C1 segment of cervical spinal cord (tissue), 14 donors: ENCODE measurements at regions not wholly inside any gene's neighbourhood (a gene's known extent, or its start where the extent isn't known, plus 50 kb on each side); places are given as distances from the start of the nearest gene placed in this dataset.
"Not testable (repeated sequence)": the region's sequence is repeated elsewhere in the genome, so short reads cannot be mapped to it uniquely, and the experiment has no call there.

Source experiments
- DNase-seq, 14 donors: peaks; one replicate each; lab custom pipeline; 2025; lab: John Stamatoyannopoulos, UW

GRCh38 chr2:36058953-36059352 lies 296.6 kb upstream of the CRIM1 start:
- DNase-seq = no peak

GRCh38 chr2:36058076-36058475 lies 297.5 kb upstream of the CRIM1 start:
- DNase-seq = no peak

- no peak for DNase-seq
Measured at GRCh38 chr2:36052819-36053218, 302.8 kb upstream of the CRIM1 start.

- DNase-seq = no peak
Measured at GRCh38 chr2:36044411-36044810, 311.2 kb upstream of the CRIM1 start.

GRCh38 chr2:36035137-36035536 lies 320.4 kb upstream of the CRIM1 start:
- no peak for DNase-seq

GRCh38 chr2:36032046-36032445 lies 323.5 kb upstream of the CRIM1 start:
- DNase-seq = no peak

- no peak for DNase-seq
Measured at GRCh38 chr2:36031471-36031870, 324.1 kb upstream of the CRIM1 start.

GRCh38 chr2:36027616-36028015 lies 328.0 kb upstream of the CRIM1 start:
- no peak for DNase-seq

- DNase-seq = no peak
Measured at GRCh38 chr2:36013064-36013463, 342.5 kb upstream of the CRIM1 start.

GRCh38 chr2:36006444-36006843 lies 349.1 kb upstream of the CRIM1 start:
- no peak for DNase-seq

GRCh38 chr2:36002941-36003340 lies 352.6 kb upstream of the CRIM1 start:
- no peak for DNase-seq

GRCh38 chr2:35997488-35997887 lies 358.1 kb upstream of the CRIM1 start:
- DNase-seq = no peak

- DNase-seq = no peak
Measured at GRCh38 chr2:35989503-35989902, 366.1 kb upstream of the CRIM1 start.

GRCh38 chr2:35989040-35989439 lies 366.5 kb upstream of the CRIM1 start:
- DNase-seq = no peak

GRCh38 chr2:35986871-35987270 lies 368.7 kb upstream of the CRIM1 start:
- DNase-seq = no peak

GRCh38 chr2:35978218-35978617 lies 377.4 kb upstream of the CRIM1 start:
- no peak for DNase-seq

- DNase-seq = no peak
Measured at GRCh38 chr2:35976611-35977010, 379.0 kb upstream of the CRIM1 start.

GRCh38 chr2:35973737-35974132 lies 381.8 kb upstream of the CRIM1 start:
- no peak for DNase-seq

- DNase-seq = no peak
Measured at GRCh38 chr2:35973132-35973736, 382.3 kb upstream of the CRIM1 start.

GRCh38 chr2:35963824-35964223 lies 391.8 kb upstream of the CRIM1 start:
- DNase-seq = no peak

GRCh38 chr2:35963357-35963756 lies 392.2 kb upstream of the CRIM1 start:
- DNase-seq = no peak

- DNase-seq = no peak
Measured at GRCh38 chr2:35962585-35963146, 392.9 kb upstream of the CRIM1 start.

- no peak for DNase-seq
Measured at GRCh38 chr2:35960596-35960995, 395.0 kb upstream of the CRIM1 start.

GRCh38 chr2:35957053-35957452 lies 398.5 kb upstream of the CRIM1 start:
- not testable (repeated sequence) for DNase-seq
